Endothelial cell of umbilical vein (primary cell): ENCODE measurements at regions not wholly inside any gene's neighbourhood (a gene's known extent, or its start where the extent isn't known, plus 50 kb on each side); places are given as distances from the start of the nearest gene placed in this dataset.

Experiments used
- BruUV-seq: library from RNA; stranded (reverse); fragments of 400-500 nt; replicated peaks from 2 replicates; lab custom pipeline; 2021; lab: Mats Ljungman, UMichigan
- CTCF ChIA-PET: fragments of 300-600, 350-600 bp; sonication (Branson Sonifier 250); formaldehyde crosslinking; loops from one replicate; lab custom pipeline; 2021; ENCODE audit warnings: antibody characterized with exemption, inconsistent platforms; lab: Charles Lee
- POLR2A ChIA-PET: fragments of 300-600, 350-600 bp; sonication (Branson Sonifier 250); formaldehyde crosslinking; loops from one replicate; lab custom pipeline; 2021; ENCODE audit warnings: antibody characterized with exemption, inconsistent platforms; lab: Charles Lee
- DNase-seq: peaks from one replicate; pipeline ENCODE4 v3.0.0-alpha.2; 2011; ENCODE audit warnings: low read depth, low spot score
- FAIRE-seq: peaks from 2 replicates; lab custom pipeline; 2011; peaks lifted over from hg19 to GRCh38; lab: Jason Lieb, UNC
- H2AFZ ChIP-seq: 2 replicates; pipeline ENCODE4 v1.6.0; 2012; ENCODE audit warnings: low read depth, low read length, control low read depth, inconsistent platforms
- H3K27ac ChIP-seq: 2 replicates; pipeline ENCODE4 v1.5.1; 2011; ENCODE audit warnings: low read depth, mild to moderate bottlenecking, control low read depth, low read length, moderate library complexity; ENCODE audit not compliant: insufficient read depth
- H3K27me3 ChIP-seq, 2 experiments: 2 replicates each; pipeline versions ENCODE4 v1.6.0 to v1.6.1; 2011; ENCODE audit warnings: low read length in 2 of 2, mixed read lengths in 1 of 2; ENCODE audit not compliant: control insufficient read depth in 2 of 2, insufficient read depth in 2 of 2
- H3K36me3 ChIP-seq, 2 experiments: 2 replicates in 1 of 2; 3 replicates in 1 of 2; pipeline ENCODE4 v1.5.1; 2011; ENCODE audit warnings: low read length in 2 of 2, mild to moderate bottlenecking in 1 of 2, moderate library complexity in 1 of 2; ENCODE audit not compliant: control insufficient read depth in 2 of 2, insufficient read depth in 2 of 2; ENCODE audit errors: extremely low read depth in 1 of 2
- H3K4me1 ChIP-seq: 3 replicates; pipeline ENCODE4 v1.5.1; 2011; ENCODE audit warnings: mild to moderate bottlenecking, low read length; ENCODE audit not compliant: control insufficient read depth, insufficient read depth; ENCODE audit errors: extremely low read depth
- H3K4me2 ChIP-seq: 2 replicates; pipeline ENCODE4 v1.6.1; 2011; ENCODE audit warnings: low read length, control low read depth, mixed read lengths; ENCODE audit not compliant: insufficient read depth
- H3K4me3 ChIP-seq, 3 experiments: fragments of 200-600 bp in 1 of 3; sonication (generic), shearing (Covaris generic) in 1 of 3; replicated peaks in 1 of 3; 2 replicates each; pipeline ENCODE4 v1.5.1; 2011 to 2016; ENCODE audit warnings: control low read depth in 3 of 3, low read length in 3 of 3, mild to moderate bottlenecking in 2 of 3, inconsistent platforms in 1 of 3, low read depth in 1 of 3, moderate library complexity in 1 of 3; ENCODE audit not compliant: insufficient read depth in 1 of 3
- H3K79me2 ChIP-seq: 2 replicates; pipeline ENCODE4 v1.6.0; 2012; ENCODE audit warnings: low read length, inconsistent platforms; ENCODE audit not compliant: control insufficient read depth, insufficient read depth
- H3K9ac ChIP-seq: replicated peaks from 2 replicates; pipeline ENCODE3; 2011; ENCODE audit warnings: low read length, control low read depth; ENCODE audit not compliant: insufficient read depth; ENCODE audit errors: extremely low read depth
- H3K9me1 ChIP-seq: replicated peaks from 3 replicates; pipeline ENCODE4 v1.6.0; 2011; ENCODE audit warnings: mild to moderate bottlenecking, low read length; ENCODE audit not compliant: control insufficient read depth, insufficient read depth; ENCODE audit errors: extremely low read depth
- H3K9me3 ChIP-seq: replicated peaks from 2 replicates; pipeline ENCODE4 v1.5.1; 2012; ENCODE audit warnings: low read length, inconsistent platforms; ENCODE audit not compliant: control insufficient read depth, insufficient read depth
- H4K20me1 ChIP-seq: replicated peaks from 2 replicates; pipeline ENCODE3; 2011; ENCODE audit warnings: mild to moderate bottlenecking, low read length; ENCODE audit not compliant: control insufficient read depth, insufficient read depth; ENCODE audit errors: extremely low read depth
- CTCF ChIP-seq, 2 donors: IDR thresholded peaks; 1 replicate in 1 of 2; 2 replicates in 1 of 2; pipeline ENCODE4 v1.5.1; 2011; ENCODE audit warnings: low read length in 2 of 2, mild to moderate bottlenecking in 2 of 2, moderate library complexity in 2 of 2, control low read depth in 1 of 2, inconsistent platforms in 1 of 2, low read depth in 1 of 2; ENCODE audit not compliant: insufficient read depth in 1 of 2; ENCODE audit errors: extremely low read depth in 1 of 2
- EZH2 ChIP-seq: IDR thresholded peaks from 2 replicates; pipeline ENCODE4 v1.6.1; 2012; ENCODE audit warnings: borderline replicate concordance, low read depth, mild to moderate bottlenecking, moderate library complexity, low read length, inconsistent platforms; ENCODE audit not compliant: severe bottlenecking
- FOS ChIP-seq: IDR thresholded peaks from 2 replicates; pipeline ENCODE4 v1.6.1; 2011; ENCODE audit warnings: mild to moderate bottlenecking, low read length, moderate library complexity, borderline replicate concordance; ENCODE audit not compliant: insufficient read depth
- GATA2 ChIP-seq: IDR thresholded peaks from 2 replicates; pipeline ENCODE4 v1.7.0; 2011; ENCODE audit warnings: low read depth, mild to moderate bottlenecking, moderate library complexity, mixed read lengths, low read length; ENCODE audit not compliant: insufficient read length, insufficient read depth
- JUN ChIP-seq: IDR thresholded peaks from 2 replicates; pipeline ENCODE4 v1.6.1; 2011; ENCODE audit warnings: borderline replicate concordance, low read depth; ENCODE audit not compliant: insufficient read length, insufficient read depth
- MAX ChIP-seq: IDR thresholded peaks from 2 replicates; pipeline ENCODE4 v1.6.1; 2011; ENCODE audit not compliant: insufficient read depth, insufficient read length
- MYC ChIP-seq: IDR thresholded peaks from one replicate; pipeline ENCODE4 v1.6.1; 2011; ENCODE audit warnings: mild to moderate bottlenecking, low read depth, low read length
- POLR2A ChIP-seq: IDR thresholded peaks from 2 replicates; pipeline ENCODE4 v1.6.1; 2012; ENCODE audit warnings: low read depth, mild to moderate bottlenecking, control low read depth, low read length
- POLR2AphosphoS5 ChIP-seq: IDR thresholded peaks from 2 replicates; pipeline ENCODE4 v1.6.1; 2012; ENCODE audit warnings: low read depth, mild to moderate bottlenecking, control low read depth, low read length, moderate library complexity; ENCODE audit not compliant: insufficient read depth
- dilution Hi-C: fragments of 300-500 bp; cut with MboI; formaldehyde crosslinking; loops from one replicate; pipeline ENCODE4 v1.15.0; 2019; ENCODE audit warnings: low sequenced_read_pairs; ENCODE audit not compliant: extremely low pct_ligation_motif_present
- intact Hi-C: fragments of 100-400 bp; cut with micrococcal nuclease; formaldehyde crosslinking; loops from one replicate; pipeline ENCODE4 v1.10.0; 2022

- Histone ChIP-seq H3K4me2 (no peak overlapping the region), H3K27ac (no peak overlapping the region), H3K9ac (no peak overlapping the region), H3K9me3 (no peaks in the 10 kb centered on the region), H3K79me2 (peaks cover 2% of the 10 kb centered on the region), H3K27me3 (no peaks in the 10 kb centered on the region), H2AFZ (no peak overlapping the region), H3K9me1 (no peaks in the 10 kb centered on the region), H3K36me3 (peaks cover 2 to 4% of the 10 kb centered on the region in 2 experiments), H3K4me1 (peaks cover 3% of the 10 kb centered on the region), H3K4me3 (no peak overlapping the region), H4K20me1 (no peaks in the 10 kb centered on the region)
- CTCF ChIA-PET, result no interaction called here
- FAIRE-seq (no peak), DNase-seq (no peak)
- dilution Hi-C loops, result no loop called here
- POLR2A ChIA-PET, result no interaction called here
- no peak for TF ChIP-seq MYC
- TF ChIP-seq MAX, result no peak
- TF ChIP-seq CTCF (IDR thresholded peaks at IDR 0.05; ENCODE audit: extremely low read depth in 1 of 2, insufficient read depth in 1 of 2, low read depth in 1 of 2, low read length in 2 of 2), result no peak
- no peak for TF ChIP-seq GATA2
- no peak for TF ChIP-seq JUN
- no peak for TF ChIP-seq EZH2
- TF ChIP-seq FOS, result no peak
- TF ChIP-seq POLR2A, result no peak
- TF ChIP-seq POLR2AphosphoS5, result no peak
- no TSS peak for BruUV-seq
- intact Hi-C loops, result no loop called here
Measured at GRCh38 chrX:74220277-74220676, 83.7 kb upstream of the ZCCHC13 start.
